Osteoblast (primary cell): ENCODE measurements at regions not wholly inside any gene's neighbourhood (a gene's known extent, or its start where the extent isn't known, plus 50 kb on each side); places are given as distances from the start of the nearest gene placed in this dataset.

Experiments
- DNase-seq: peaks from one replicate; pipeline ENCODE4 v3.0.0; 2011; ENCODE audit warnings: low spot score, mixed read lengths; ENCODE audit not compliant: insufficient read length; ENCODE audit errors: missing footprints
- H2AFZ ChIP-seq: 2 replicates; pipeline ENCODE4 v1.6.0; 2011; ENCODE audit warnings: mild to moderate bottlenecking, low read length
- H3K27ac ChIP-seq: 2 replicates; pipeline ENCODE4 v1.5.1; 2011; ENCODE audit warnings: mild to moderate bottlenecking, low read depth, low read length, moderate library complexity
- H3K27me3 ChIP-seq: 2 replicates; pipeline ENCODE4 v1.6.0; 2012; ENCODE audit warnings: mild to moderate bottlenecking, control low read depth, inconsistent platforms, low read length, moderate library complexity; ENCODE audit not compliant: insufficient read depth
- H3K36me3 ChIP-seq: 2 replicates; pipeline ENCODE4 v1.5.1; 2011; ENCODE audit warnings: mild to moderate bottlenecking, low read length, control low read depth, moderate library complexity; ENCODE audit not compliant: insufficient read depth
- H3K4me1 ChIP-seq: 2 replicates; pipeline ENCODE4 v1.5.1; 2011; ENCODE audit warnings: mild to moderate bottlenecking, low read length, control low read depth, moderate library complexity; ENCODE audit not compliant: insufficient read depth
- H3K4me2 ChIP-seq: 2 replicates; pipeline ENCODE4 v1.6.0; 2011; ENCODE audit warnings: mild to moderate bottlenecking, low read length; ENCODE audit not compliant: insufficient read depth
- H3K4me3 ChIP-seq: fragments of 200-600 bp; sonication (generic); 3 replicates; pipeline ENCODE4 v1.5.1; 2012; ENCODE audit warnings: mild to moderate bottlenecking, low read length, inconsistent platforms; ENCODE audit not compliant: insufficient read depth
- H3K79me2 ChIP-seq: 2 replicates; pipeline ENCODE4 v1.6.0; 2012; ENCODE audit warnings: mild to moderate bottlenecking, low read length, control low read depth, inconsistent platforms; ENCODE audit not compliant: insufficient read depth
- H3K9me3 ChIP-seq: 2 replicates; pipeline ENCODE4 v1.5.1; 2011; ENCODE audit warnings: low read depth, low read length, control low read depth
- H4K20me1 ChIP-seq: 2 replicates; pipeline ENCODE4 v1.6.0; 2012; ENCODE audit warnings: mild to moderate bottlenecking, low read length, control low read depth; ENCODE audit not compliant: insufficient read depth
- CTCF ChIP-seq: IDR thresholded peaks from 2 replicates; pipeline ENCODE4 v1.5.1; 2011; ENCODE audit warnings: mild to moderate bottlenecking, low read depth, low read length, moderate library complexity; ENCODE audit errors: extremely low read depth

GRCh38 chr18:75831960-75832359 lies 404.5 kb upstream of the SMIM21 start:
- H3K4me2 ChIP-seq = no peak overlapping the region

GRCh38 chr18:75830828-75831227 lies 403.3 kb upstream of the SMIM21 start:
- Histone ChIP-seq H3K36me3 (no peaks in the 10 kb centered on the region), H3K4me2 (no peak overlapping the region), H2AFZ (no peak overlapping the region), H3K79me2 (no peaks in the 10 kb centered on the region), H3K4me1 (no peaks in the 10 kb centered on the region), H4K20me1 (no peaks in the 10 kb centered on the region), H3K9me3 (no peaks in the 10 kb centered on the region), H3K27ac (no peak overlapping the region), H3K4me3 (no peak overlapping the region), H3K27me3 (no peaks in the 10 kb centered on the region)
- no peak for TF ChIP-seq CTCF
- DNase-seq = no peak

More at GRCh38 chr18:75831960-75832359, 404.5 kb upstream of the SMIM21 start:
- H3K9me3 ChIP-seq = no peaks in the 10 kb centered on the region
- no peak for TF ChIP-seq CTCF
- no peaks in the 10 kb centered on the region for H3K4me1 ChIP-seq
- no peak for DNase-seq
- H3K36me3 ChIP-seq = no peaks in the 10 kb centered on the region
- H3K27ac ChIP-seq = no peak overlapping the region
- H3K4me3 ChIP-seq = no peak overlapping the region
- no peaks in the 10 kb centered on the region for H3K79me2 ChIP-seq
- H3K27me3 ChIP-seq = no peaks in the 10 kb centered on the region
- no peaks in the 10 kb centered on the region for H4K20me1 ChIP-seq
- no peak overlapping the region for H2AFZ ChIP-seq

- Histone ChIP-seq H3K27me3 (no peaks in the 10 kb centered on the region), H2AFZ (no peak overlapping the region), H4K20me1 (no peaks in the 10 kb centered on the region), H3K9me3 (no peaks in the 10 kb centered on the region), H3K4me3 (no peak overlapping the region), H3K79me2 (no peaks in the 10 kb centered on the region), H3K4me1 (no peaks in the 10 kb centered on the region), H3K36me3 (no peaks in the 10 kb centered on the region), H3K4me2 (no peak overlapping the region), H3K27ac (no peak overlapping the region)
- DNase-seq = no peak
- TF ChIP-seq CTCF = no peak
Measured at GRCh38 chr18:75829091-75829490, 401.6 kb upstream of the SMIM21 start.

- Histone ChIP-seq H3K27ac (no peak overlapping the region), H3K4me3 (no peak overlapping the region), H3K27me3 (no peaks in the 10 kb centered on the region), H4K20me1 (no peaks in the 10 kb centered on the region), H3K4me2 (no peak overlapping the region), H3K9me3 (no peaks in the 10 kb centered on the region), H2AFZ (no peak overlapping the region), H3K79me2 (no peaks in the 10 kb centered on the region), H3K4me1 (no peaks in the 10 kb centered on the region), H3K36me3 (no peaks in the 10 kb centered on the region)
- no peak for DNase-seq
- no peak for TF ChIP-seq CTCF
Measured at GRCh38 chr18:75828379-75828778, 400.9 kb upstream of the SMIM21 start.
